ENCODE measurements at regions not wholly inside any gene's neighbourhood (a gene's known extent, or its start where the extent isn't known, plus 50 kb on each side); places are given as distances from the start of the nearest gene placed in this dataset.

GRCh38 chr16:80418517-80419355 is 122.1 kb upstream of the DYNLRB2 start:
- DNase-seq, result no peak

- DNase-seq, result no peak
Measured at GRCh38 chr16:80417706-80418271, 123.0 kb upstream of the DYNLRB2 start.

- DNase-seq, result no peak
Measured at GRCh38 chr16:80408014-80408413, 132.8 kb upstream of the DYNLRB2 start.

- no peak for DNase-seq
Measured at GRCh38 chr16:80407265-80407987, 133.4 kb upstream of the DYNLRB2 start.

GRCh38 chr16:80404847-80405246 is 135.9 kb upstream of the DYNLRB2 start:
- no peak for DNase-seq

GRCh38 chr16:80403894-80404293 is 136.9 kb upstream of the DYNLRB2 start:
- DNase-seq, result no peak

- DNase-seq, result no peak
Measured at GRCh38 chr16:80390871-80391489, 149.8 kb upstream of the DYNLRB2 start.

- DNase-seq, result no peak
Measured at GRCh38 chr16:80390046-80390445, 150.7 kb upstream of the DYNLRB2 start.

- DNase-seq, result no peak
Measured at GRCh38 chr16:80389338-80389737, 151.5 kb upstream of the DYNLRB2 start.

GRCh38 chr16:80387318-80387921 is 153.4 kb upstream of the DYNLRB2 start:
- no peak for DNase-seq

GRCh38 chr16:80384862-80385261 is 155.9 kb upstream of the DYNLRB2 start:
- DNase-seq, result no peak

GRCh38 chr16:80380514-80380913 is 160.3 kb upstream of the DYNLRB2 start:
- no peak for DNase-seq

- no peak for DNase-seq
Measured at GRCh38 chr16:80377096-80377956, 163.5 kb upstream of the DYNLRB2 start.

- no peak for DNase-seq
Measured at GRCh38 chr16:80375973-80376372, 164.8 kb upstream of the DYNLRB2 start.

GRCh38 chr16:80375513-80375912 is 165.3 kb upstream of the DYNLRB2 start:
- DNase-seq, result no peak

- DNase-seq, result no peak
Measured at GRCh38 chr16:80372341-80372740, 168.5 kb upstream of the DYNLRB2 start.

GRCh38 chr16:80369138-80369958 is 171.4 kb upstream of the DYNLRB2 start:
- DNase-seq, result no peak

- no peak for DNase-seq
Measured at GRCh38 chr16:80367037-80367658, 173.6 kb upstream of the DYNLRB2 start.

- no peak for DNase-seq
Measured at GRCh38 chr16:80366023-80366422, 174.8 kb upstream of the DYNLRB2 start.

GRCh38 chr16:80362816-80363215 is 178.0 kb upstream of the DYNLRB2 start:
- no peak for DNase-seq

- no peak for DNase-seq
Measured at GRCh38 chr16:80356365-80356764, 184.4 kb upstream of the DYNLRB2 start.
